Thymus (tissue), 11 donors: ENCODE measurements at regions not wholly inside any gene's neighbourhood (a gene's known extent, or its start where the extent isn't known, plus 50 kb on each side); places are given as distances from the start of the nearest gene placed in this dataset.

ENCODE experiments used
- DNase-seq, 9 donors: peaks; one replicate each; pipeline ENCODE4 v3.0.0-alpha.2; 2013; ENCODE audit warnings: low spot score in 9 of 9, low read depth in 6 of 9, missing footprints in 1 of 9
- H3K27ac ChIP-seq, 2 donors: one replicate each; pipeline ENCODE4 v1.5.1; 2013; ENCODE audit warnings: control low read depth in 1 of 2, low read depth in 1 of 2, low read length in 1 of 2, mild to moderate bottlenecking in 1 of 2, moderate library complexity in 1 of 2
- H3K27me3 ChIP-seq, 2 donors: one replicate each; pipeline ENCODE4 v1.5.1; 2013; ENCODE audit warnings: low read length in 1 of 2; ENCODE audit not compliant: control insufficient read depth in 2 of 2, insufficient read depth in 1 of 2
- H3K36me3 ChIP-seq, 2 donors: one replicate each; pipeline ENCODE4 v1.5.1; 2013; ENCODE audit warnings: low read length in 1 of 2, mild to moderate bottlenecking in 1 of 2, moderate library complexity in 1 of 2; ENCODE audit not compliant: control insufficient read depth in 2 of 2, insufficient read depth in 2 of 2
- H3K4me1 ChIP-seq, 2 donors: one replicate each; pipeline ENCODE4 v1.5.1; 2013; ENCODE audit warnings: low read length in 2 of 2; ENCODE audit not compliant: control insufficient read depth in 2 of 2, insufficient read depth in 2 of 2
- H3K4me3 ChIP-seq, 2 donors: one replicate each; pipeline ENCODE4 v1.5.1; 2013; ENCODE audit warnings: low read length in 2 of 2, control low read depth in 1 of 2, mild to moderate bottlenecking in 1 of 2
- H3K9me3 ChIP-seq, 2 donors: one replicate each; pipeline ENCODE4 v1.5.1; 2013; ENCODE audit warnings: low read length in 1 of 2, mild to moderate bottlenecking in 1 of 2; ENCODE audit not compliant: control insufficient read depth in 2 of 2, insufficient read depth in 1 of 2
- WGBS: extraction: QIAGEN DNeasy Blood & Tissue Kit; methylation state at CpG from one replicate; pipeline ENCODE4 v1.1.7; 2013; 5-methylcytosine and 5-hydroxymethylcytosine counted together
- donor health status: healthy.

- no peak for DNase-seq
- 81% methylated on average over 1 of the region's 1 CpG for WGBS
- H3K27ac ChIP-seq: no peak overlapping the region
- H3K4me3 ChIP-seq: no peak overlapping the region
- no peaks in the 10 kb centered on the region for H3K9me3 ChIP-seq
- no peaks in the 10 kb centered on the region for H3K4me1 ChIP-seq
- no peaks in the 10 kb centered on the region for H3K27me3 ChIP-seq
- no peaks in the 10 kb centered on the region for H3K36me3 ChIP-seq
Measured at GRCh38 chr4:179618966-179619365, 2176.7 kb upstream of the AGA start.

DNA sequence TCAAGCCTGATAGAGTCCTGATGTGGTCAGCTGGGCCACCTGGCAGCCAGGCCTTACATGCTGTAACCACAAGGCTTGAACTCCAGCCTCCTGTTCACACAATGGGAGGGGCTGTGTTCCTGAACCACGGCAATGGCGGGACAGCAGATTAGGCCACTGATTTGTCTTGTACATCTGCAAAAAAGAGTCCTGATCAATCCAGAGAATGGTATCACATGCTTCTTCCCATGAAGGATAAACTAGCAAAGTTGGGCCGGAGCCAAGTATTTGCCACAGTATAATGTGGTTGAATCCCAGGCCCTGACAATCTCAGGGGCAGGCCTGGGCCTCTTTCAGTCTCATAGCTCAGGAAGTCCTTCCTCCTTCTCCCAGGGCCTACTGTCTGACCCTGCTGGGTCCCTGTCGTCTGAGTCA lies 2182.5 kb upstream of the AGA start:
- Histone ChIP-seq H3K9me3 (peaks cover 0 to 1% of the 10 kb centered on the region in 2 donors), H3K27me3 (no peaks in the 10 kb centered on the region), H3K4me1 (no peaks in the 10 kb centered on the region), H3K27ac (no peak overlapping the region), H3K4me3 (no peak overlapping the region), H3K36me3 (no peaks in the 10 kb centered on the region)
- DNase-seq: no peak
- WGBS: 62% methylated on average over 4 of the region's 4 CpGs

- Histone ChIP-seq H3K9me3 (peaks cover 0 to 1% of the 10 kb centered on the region in 2 donors), H3K27me3 (no peaks in the 10 kb centered on the region), H3K27ac (no peak overlapping the region), H3K36me3 (no peaks in the 10 kb centered on the region), H3K4me1 (no peaks in the 10 kb centered on the region), H3K4me3 (no peak overlapping the region)
- DNase-seq: no peak
- WGBS: 86% methylated on average over 1 of the region's 1 CpG
Measured at GRCh38 chr4:179625406-179625805, 2183.2 kb upstream of the AGA start.

GRCh38 chr4:179626687-179627086 lies 2184.4 kb upstream of the AGA start:
- no peak for DNase-seq
- H3K9me3 ChIP-seq: peaks cover 0 to 1% of the 10 kb centered on the region in 2 donors

DNA sequence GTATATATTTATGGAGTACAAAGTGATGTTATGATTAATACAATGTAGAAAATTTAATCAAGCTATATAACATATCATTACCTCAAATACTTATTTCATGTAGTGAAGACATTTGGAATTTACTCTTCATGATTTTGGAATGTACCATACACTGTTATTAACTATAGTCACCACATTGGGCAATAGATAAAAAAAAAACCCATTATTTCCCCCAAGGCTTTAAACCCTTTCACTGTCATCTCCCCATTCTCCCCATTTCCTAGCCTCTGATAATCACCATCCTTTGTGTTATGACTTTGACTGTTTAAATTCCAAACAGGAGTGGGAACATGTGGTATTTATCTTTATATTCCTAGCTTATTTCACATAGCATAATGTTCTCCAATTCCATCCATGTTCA lies 2189.1 kb upstream of the AGA start:
- no peaks in the 10 kb centered on the region for H3K27me3 ChIP-seq
- no peak for DNase-seq

More at GRCh38 chr4:179626687-179627086, 2184.4 kb upstream of the AGA start:
- WGBS: 74% methylated on average over 3 of the region's 3 CpGs
- Histone ChIP-seq H3K27ac (no peak overlapping the region), H3K4me1 (no peaks in the 10 kb centered on the region), H3K4me3 (no peak overlapping the region), H3K36me3 (no peaks in the 10 kb centered on the region), H3K27me3 (no peaks in the 10 kb centered on the region)

DNA sequence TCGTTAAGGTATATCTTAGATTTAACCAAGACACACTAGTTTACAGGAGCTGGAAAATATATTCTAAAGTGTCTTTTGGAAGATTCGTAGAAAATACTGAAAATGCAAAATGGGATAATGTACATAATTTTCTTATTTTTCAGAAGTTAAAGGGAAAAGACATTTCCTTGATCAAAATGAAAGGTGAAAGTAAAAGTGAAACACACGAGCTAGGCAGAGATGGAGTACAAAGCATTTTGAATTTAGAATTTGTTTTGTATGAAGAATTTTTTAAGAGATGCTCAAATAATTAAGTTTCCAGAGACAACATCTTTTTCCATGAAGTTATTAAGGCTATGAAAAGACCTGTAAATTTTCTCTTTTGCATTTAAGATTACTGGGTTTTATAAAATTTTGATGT lies 2192.6 kb upstream of the AGA start:
- 80% methylated on average over 3 of the region's 3 CpGs for WGBS

More for the DNA sequence above, 2189.1 kb upstream of the AGA start:
- Histone ChIP-seq H3K4me3 (no peak overlapping the region), H3K36me3 (no peaks in the 10 kb centered on the region), H3K4me1 (no peaks in the 10 kb centered on the region), H3K27ac (no peak overlapping the region), H3K9me3 (no peaks in the 10 kb centered on the region)

DNA sequence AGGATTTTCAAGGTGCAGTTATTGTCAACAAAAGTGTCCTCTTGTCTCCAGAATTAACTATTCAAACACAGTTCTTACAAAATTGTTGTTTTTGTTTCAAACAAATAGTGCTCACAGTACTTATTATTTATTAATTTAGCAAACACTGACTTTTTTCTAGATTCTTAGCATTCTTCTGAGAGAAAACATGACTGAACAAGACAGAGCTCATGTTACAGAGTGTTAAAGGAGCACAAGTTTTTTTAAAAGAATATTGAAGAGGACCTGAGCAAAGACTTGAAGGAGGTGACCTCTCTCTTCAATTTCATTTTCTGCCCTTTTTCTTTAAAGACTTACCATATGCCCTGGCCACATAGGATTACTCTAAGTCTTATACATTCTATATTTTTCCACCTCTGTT lies 2220.3 kb upstream of the AGA start:
- Histone ChIP-seq H3K36me3 (no peaks in the 10 kb centered on the region), H3K4me3 (no peak overlapping the region), H3K4me1 (no peaks in the 10 kb centered on the region), H3K9me3 (peaks cover 0 to 27% of the 10 kb centered on the region in 2 donors), H3K27ac (no peak overlapping the region), H3K27me3 (no peaks in the 10 kb centered on the region)
- no peak for DNase-seq

More for the DNA sequence above, 2192.6 kb upstream of the AGA start:
- no peak overlapping the region for H3K27ac ChIP-seq
- no peaks in the 10 kb centered on the region for H3K27me3 ChIP-seq
- no peak for DNase-seq
- no peaks in the 10 kb centered on the region for H3K9me3 ChIP-seq
- H3K4me1 ChIP-seq: no peaks in the 10 kb centered on the region
- no peaks in the 10 kb centered on the region for H3K36me3 ChIP-seq
- H3K4me3 ChIP-seq: no peak overlapping the region

GRCh38 chr4:179663641-179664429 lies 2221.6 kb upstream of the AGA start:
- Histone ChIP-seq H3K9me3 (peaks cover 0 to 30% of the 10 kb centered on the region in 2 donors), H3K4me1 (no peaks in the 10 kb centered on the region), H3K27me3 (no peaks in the 10 kb centered on the region), H3K36me3 (no peaks in the 10 kb centered on the region), H3K27ac (no peak overlapping the region), H3K4me3 (no peak overlapping the region)
- no peak for DNase-seq
- 95% methylated on average over 6 of the region's 6 CpGs for WGBS

- Histone ChIP-seq H3K9me3 (peaks cover 0 to 30% of the 10 kb centered on the region in 2 donors), H3K36me3 (no peaks in the 10 kb centered on the region), H3K4me1 (no peaks in the 10 kb centered on the region), H3K27me3 (no peaks in the 10 kb centered on the region), H3K27ac (no peak overlapping the region), H3K4me3 (no peak overlapping the region)
- DNase-seq: no peak
- WGBS: 90% methylated on average over 9 of the region's 9 CpGs
Measured at GRCh38 chr4:179664430-179665027, 2222.3 kb upstream of the AGA start.
